ENCODE measurements at regions not wholly inside any gene's neighbourhood (a gene's known extent, or its start where the extent isn't known, plus 50 kb on each side); places are given as distances from the start of the nearest gene placed in this dataset.
"Not testable (repeated sequence)": the region's sequence is repeated elsewhere in the genome, so short reads cannot be mapped to it uniquely, and the experiment has no call there.

- no peak overlapping the region for H3K4me3 ChIP-seq (ENCODE audit: low read length, poor library complexity, severe bottlenecking)
- H3K9me2 ChIP-seq (replicated peaks; ENCODE audit: low read depth, low read length): no peaks in the 10 kb centered on the region
- no peaks in the 10 kb centered on the region for H3K9me3 ChIP-seq (ENCODE audit: insufficient read depth, low read depth, low read length)
- no peaks in the 10 kb centered on the region for H4K20me1 ChIP-seq (ENCODE audit: insufficient read depth, low read length, poor library complexity, severe bottlenecking)
- no peaks in the 10 kb centered on the region for H3K36me3 ChIP-seq (ENCODE audit: insufficient read depth, low read length)
- no peak overlapping the region for H3K4me2 ChIP-seq (ENCODE audit: low read depth, low read length, poor library complexity, severe bottlenecking)
- H3F3A ChIP-seq (ENCODE audit: low read depth): no peaks in the 10 kb centered on the region
- H2AFZ ChIP-seq (ENCODE audit: low read length): no peak overlapping the region
- H3K79me2 ChIP-seq (ENCODE audit: insufficient read depth, low read length): no peaks in the 10 kb centered on the region
- H3K27me3 ChIP-seq (ENCODE audit: insufficient read depth, low read length, poor library complexity, severe bottlenecking): no peaks in the 10 kb centered on the region
- no peak for TF ChIP-seq CTCF (conservative IDR thresholded peaks at IDR 0.05; ENCODE audit: low read length)
- no peak for TF ChIP-seq EZH2phosphoT487 (IDR thresholded peaks at IDR 0.05; ENCODE audit: borderline replicate concordance)
- no peaks in the 10 kb centered on the region for H3K4me1 ChIP-seq (ENCODE audit: insufficient read depth, low read length, poor library complexity, severe bottlenecking)
- H3K9ac ChIP-seq (ENCODE audit: low read depth, low read length, poor library complexity, severe bottlenecking): no peak overlapping the region
Measured at GRCh38 chr3:21226086-21226485, 524.9 kb downstream of the ZNF385D start.

- Histone ChIP-seq H3K9ac (ENCODE audit: low read depth, low read length, poor library complexity, severe bottlenecking) (no peak overlapping the region), H3K9me3 (ENCODE audit: insufficient read depth, low read depth, low read length) (peaks cover 4% of the 10 kb centered on the region; the same call in 1 of the 2 replicates), H2AFZ (ENCODE audit: low read length) (no peak overlapping the region), H3K4me2 (ENCODE audit: low read depth, low read length, poor library complexity, severe bottlenecking) (no peak overlapping the region), H3K27me3 (ENCODE audit: insufficient read depth, low read length, poor library complexity, severe bottlenecking) (no peaks in the 10 kb centered on the region), H3K36me3 (ENCODE audit: insufficient read depth, low read length) (no peaks in the 10 kb centered on the region), H3K79me2 (ENCODE audit: insufficient read depth, low read length) (no peaks in the 10 kb centered on the region), H3F3A (ENCODE audit: low read depth) (no peaks in the 10 kb centered on the region), H3K9me2 (replicated peaks; ENCODE audit: low read depth, low read length) (no peaks in the 10 kb centered on the region), H4K20me1 (ENCODE audit: insufficient read depth, low read length, poor library complexity, severe bottlenecking) (no peaks in the 10 kb centered on the region), H3K4me3 (ENCODE audit: low read length, poor library complexity, severe bottlenecking) (no peak overlapping the region), H3K4me1 (ENCODE audit: insufficient read depth, low read length, poor library complexity, severe bottlenecking) (no peaks in the 10 kb centered on the region)
- no peak for TF ChIP-seq EZH2phosphoT487 (IDR thresholded peaks at IDR 0.05; ENCODE audit: borderline replicate concordance)
- TF ChIP-seq CTCF (conservative IDR thresholded peaks at IDR 0.05; ENCODE audit: low read length): no peak
Measured at GRCh38 chr3:21220944-21221343, 530.1 kb downstream of the ZNF385D start.

- Histone ChIP-seq H3K4me1 (ENCODE audit: insufficient read depth, low read length, poor library complexity, severe bottlenecking) (no peaks in the 10 kb centered on the region), H3K79me2 (ENCODE audit: insufficient read depth, low read length) (no peaks in the 10 kb centered on the region), H3K4me3 (ENCODE audit: low read length, poor library complexity, severe bottlenecking) (no peak overlapping the region), H3K27me3 (ENCODE audit: insufficient read depth, low read length, poor library complexity, severe bottlenecking) (no peaks in the 10 kb centered on the region), H3F3A (ENCODE audit: low read depth) (no peaks in the 10 kb centered on the region), H4K20me1 (ENCODE audit: insufficient read depth, low read length, poor library complexity, severe bottlenecking) (no peaks in the 10 kb centered on the region), H3K9me3 (ENCODE audit: insufficient read depth, low read depth, low read length) (peaks cover 4% of the 10 kb centered on the region; the same call in 1 of the 2 replicates), H3K9ac (ENCODE audit: low read depth, low read length, poor library complexity, severe bottlenecking) (no peak overlapping the region), H2AFZ (ENCODE audit: low read length) (no peak overlapping the region), H3K4me2 (ENCODE audit: low read depth, low read length, poor library complexity, severe bottlenecking) (no peak overlapping the region), H3K9me2 (replicated peaks; ENCODE audit: low read depth, low read length) (no peaks in the 10 kb centered on the region), H3K36me3 (ENCODE audit: insufficient read depth, low read length) (no peaks in the 10 kb centered on the region)
- TF ChIP-seq CTCF (conservative IDR thresholded peaks at IDR 0.05; ENCODE audit: low read length) (peak; percentile 43), EZH2phosphoT487 (IDR thresholded peaks at IDR 0.05; ENCODE audit: borderline replicate concordance) (no peak)
Measured at GRCh38 chr3:21216598-21216997, 534.4 kb downstream of the ZNF385D start.

DNA sequence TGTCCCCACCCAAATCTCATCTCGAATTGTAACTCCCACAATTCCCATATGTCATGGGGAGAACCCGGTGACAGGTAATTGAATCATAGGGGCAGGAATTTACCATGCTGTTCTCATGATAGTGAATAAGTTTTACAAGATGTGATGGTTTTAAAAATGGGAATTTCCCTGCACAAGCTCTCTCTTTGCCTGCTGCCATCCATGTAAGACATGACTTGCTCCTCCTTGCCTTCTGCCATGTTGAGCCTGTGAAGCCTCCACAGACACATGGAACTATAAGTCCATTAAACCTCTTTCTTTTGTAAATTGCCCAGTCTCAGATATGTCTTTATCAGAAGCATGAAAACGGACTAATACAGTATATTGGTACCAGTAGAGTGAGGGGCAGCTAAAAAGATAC is 546.9 kb downstream of the ZNF385D start:
- not testable (repeated sequence) for H3K4me1 ChIP-seq (ENCODE audit: insufficient read depth, low read length, poor library complexity, severe bottlenecking); H2AFZ ChIP-seq (ENCODE audit: low read length); H3F3A ChIP-seq (ENCODE audit: low read depth); H3K27me3 ChIP-seq (ENCODE audit: insufficient read depth, low read length, poor library complexity, severe bottlenecking); H3K79me2 ChIP-seq (ENCODE audit: insufficient read depth, low read length); H3K9ac ChIP-seq (ENCODE audit: low read depth, low read length, poor library complexity, severe bottlenecking); H3K9me2 ChIP-seq (replicated peaks; ENCODE audit: low read depth, low read length); H3K4me3 ChIP-seq (ENCODE audit: low read length, poor library complexity, severe bottlenecking); H3K9me3 ChIP-seq (ENCODE audit: insufficient read depth, low read depth, low read length); H3K4me2 ChIP-seq (ENCODE audit: low read depth, low read length, poor library complexity, severe bottlenecking); H3K36me3 ChIP-seq (ENCODE audit: insufficient read depth, low read length); H4K20me1 ChIP-seq (ENCODE audit: insufficient read depth, low read length, poor library complexity, severe bottlenecking)

Data from Loucy (cell line).